ENCODE measurements at regions not wholly inside any gene's neighbourhood (a gene's known extent, or its start where the extent isn't known, plus 50 kb on each side); places are given as distances from the start of the nearest gene placed in this dataset.
"Not testable (repeated sequence)": the region's sequence is repeated elsewhere in the genome, so short reads cannot be mapped to it uniquely, and the experiment has no call there.

- no peak for DNase-seq (ENCODE audit: extremely low read depth in 1 of 2, low read depth in 1 of 2)
Measured at GRCh38 chr5:165405340-165405739, 1899.9 kb downstream of the MAT2B start.

DNA sequence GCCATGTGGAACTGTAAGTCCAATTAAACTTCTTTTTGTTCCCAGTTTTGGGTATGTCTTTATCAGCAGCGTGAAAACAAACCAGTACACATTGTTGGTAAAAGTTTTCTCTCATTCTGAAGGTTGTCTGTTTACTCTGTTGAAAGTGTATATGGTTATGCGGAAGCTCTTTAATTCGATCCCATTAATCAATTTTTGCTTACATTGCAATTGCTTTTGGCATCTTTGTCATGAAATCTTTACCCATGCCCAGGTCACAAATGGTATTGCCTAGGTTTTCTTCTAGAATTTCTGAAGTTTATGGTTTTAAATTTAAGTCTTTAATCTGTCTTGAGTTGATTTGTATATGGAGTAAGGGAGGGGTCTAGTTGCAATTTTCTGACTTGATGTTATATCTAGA, 1901.9 kb downstream of the MAT2B start:
- DNase-seq (ENCODE audit: extremely low read depth in 1 of 2, low read depth in 1 of 2): no peak

- no peak for DNase-seq (ENCODE audit: extremely low read depth in 1 of 2, low read depth in 1 of 2)
Measured at GRCh38 chr5:165410476-165410875, 1905.1 kb downstream of the MAT2B start.

GRCh38 chr5:165411532-165411931, 1906.1 kb downstream of the MAT2B start:
- not testable (repeated sequence) for DNase-seq (ENCODE audit: extremely low read depth in 1 of 2, low read depth in 1 of 2)

- no peak for DNase-seq (ENCODE audit: extremely low read depth in 1 of 2, low read depth in 1 of 2)
Measured at GRCh38 chr5:165420493-165420892, 1915.1 kb downstream of the MAT2B start.

DNA sequence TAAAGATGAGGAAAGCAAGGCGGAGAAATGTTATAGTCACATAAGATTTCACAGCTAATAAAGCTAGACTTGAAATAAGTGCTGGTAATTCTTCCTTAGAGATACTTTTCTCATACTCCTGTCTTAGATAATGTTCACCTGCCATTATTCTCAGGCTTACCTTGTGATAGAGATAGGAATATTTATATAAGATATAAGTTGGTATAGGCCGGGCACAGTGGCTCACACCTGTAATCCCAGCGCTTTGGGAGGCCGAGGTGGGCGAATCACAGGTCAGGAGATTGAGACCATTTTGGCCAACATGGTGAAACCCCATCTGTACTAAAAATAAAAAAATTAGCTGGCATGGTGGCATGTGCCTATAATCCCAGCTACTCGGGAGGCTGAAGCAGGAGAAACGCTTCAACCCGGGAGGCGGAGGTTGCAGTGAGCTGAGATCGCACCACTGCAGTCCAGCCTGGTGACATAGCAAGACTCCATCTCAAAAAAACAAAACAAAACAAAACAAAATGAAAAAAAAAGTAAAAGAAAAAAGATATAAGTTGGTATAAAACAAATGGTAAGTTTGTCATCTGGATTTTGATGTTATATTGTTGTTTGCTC, 1918.4 kb downstream of the MAT2B start:
- DNase-seq (ENCODE audit: extremely low read depth in 1 of 2, low read depth in 1 of 2): no peak

DNA sequence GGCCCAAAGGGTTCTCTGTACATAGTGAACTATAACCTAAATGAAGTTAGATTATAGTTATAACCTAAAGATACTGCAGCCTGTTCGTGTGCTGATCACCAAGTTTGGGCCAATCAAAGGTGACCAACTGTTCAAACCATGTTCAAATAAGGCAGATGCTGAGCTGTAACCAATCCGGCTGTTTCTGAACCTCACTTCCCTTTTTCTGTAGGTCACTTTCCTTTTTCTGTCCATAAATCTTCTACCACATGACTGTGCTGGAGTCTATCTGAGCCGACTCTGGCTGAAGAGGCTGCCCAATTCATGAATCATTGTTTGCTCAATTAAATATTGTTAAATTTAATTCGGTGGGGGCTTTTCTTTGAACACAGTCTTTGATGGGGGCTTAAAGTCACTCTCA, 1920.2 kb downstream of the MAT2B start:
- no peak for DNase-seq (ENCODE audit: extremely low read depth in 1 of 2, low read depth in 1 of 2)

GRCh38 chr5:165448753-165449152, 1943.3 kb downstream of the MAT2B start:
- DNase-seq (ENCODE audit: extremely low read depth in 1 of 2, low read depth in 1 of 2): no peak

DNA sequence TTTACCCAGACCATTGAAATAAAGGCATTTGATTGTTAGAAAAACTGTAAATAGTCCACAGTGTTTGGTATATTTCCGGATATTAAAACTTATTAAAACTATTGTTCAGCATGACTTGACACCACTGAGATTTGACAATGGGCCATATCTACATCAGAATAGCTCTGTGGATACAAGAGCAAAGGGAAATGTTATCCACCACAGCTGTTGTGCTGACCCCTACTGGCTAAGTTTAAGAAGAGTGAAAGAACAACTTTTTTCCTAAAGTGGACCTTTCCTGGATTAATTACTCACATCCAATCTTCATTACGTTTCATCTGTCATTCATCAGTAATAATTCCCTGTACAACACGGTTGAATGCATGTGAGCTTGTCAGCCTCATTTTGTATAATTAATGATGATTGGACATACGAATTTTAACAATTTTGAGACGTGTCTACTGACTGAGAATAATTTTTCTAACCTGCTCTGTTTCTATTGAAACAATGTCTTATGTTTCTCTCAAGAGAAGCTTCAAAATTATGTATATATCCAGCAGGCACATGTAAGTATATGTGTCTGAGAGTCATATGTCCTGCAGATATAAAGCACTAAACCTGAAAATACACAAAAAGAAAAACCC, 1952.6 kb downstream of the MAT2B start:
- DNase-seq (ENCODE audit: extremely low read depth in 1 of 2, low read depth in 1 of 2): no peak

DNA sequence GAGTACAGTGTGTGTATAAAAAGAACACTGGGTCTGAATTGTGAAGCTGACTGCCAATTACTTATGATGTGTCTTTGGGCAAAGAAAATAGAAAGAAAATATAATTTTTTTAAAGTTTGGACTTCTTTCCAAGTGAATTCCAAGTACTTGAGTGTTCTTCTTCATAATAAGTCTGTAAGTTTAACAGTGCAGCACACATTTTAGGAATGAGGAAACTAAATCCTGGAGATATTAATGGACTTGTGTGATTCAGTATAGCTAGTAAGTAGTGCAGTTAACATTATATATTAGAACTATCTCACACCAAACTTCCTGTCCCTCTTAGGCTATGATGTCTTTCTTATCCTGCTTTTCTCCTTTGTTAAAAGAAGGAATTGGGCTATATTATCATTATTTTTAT, 1953.8 kb downstream of the MAT2B start:
- DNase-seq (ENCODE audit: extremely low read depth in 1 of 2, low read depth in 1 of 2): no peak

DNA sequence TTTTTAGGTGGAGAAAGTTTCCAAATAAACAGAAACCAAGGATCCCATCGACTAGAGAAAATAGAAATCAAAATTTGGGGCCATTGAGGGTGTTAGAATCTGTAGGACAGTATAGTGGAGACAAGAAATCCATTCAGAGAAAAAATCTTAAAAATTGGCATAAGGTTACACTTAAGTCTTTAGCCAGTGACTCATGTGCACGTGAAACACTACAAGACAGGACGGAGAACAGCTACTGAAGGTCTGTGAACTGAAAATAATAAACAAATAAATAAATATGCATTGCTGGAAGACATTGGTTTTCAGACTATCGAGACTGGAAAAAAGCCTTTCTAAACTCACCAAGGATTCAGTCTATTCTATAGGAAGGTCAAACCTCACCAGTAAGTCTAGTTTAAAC, 1955.5 kb downstream of the MAT2B start:
- no peak for DNase-seq (ENCODE audit: extremely low read depth in 1 of 2, low read depth in 1 of 2)

DNA sequence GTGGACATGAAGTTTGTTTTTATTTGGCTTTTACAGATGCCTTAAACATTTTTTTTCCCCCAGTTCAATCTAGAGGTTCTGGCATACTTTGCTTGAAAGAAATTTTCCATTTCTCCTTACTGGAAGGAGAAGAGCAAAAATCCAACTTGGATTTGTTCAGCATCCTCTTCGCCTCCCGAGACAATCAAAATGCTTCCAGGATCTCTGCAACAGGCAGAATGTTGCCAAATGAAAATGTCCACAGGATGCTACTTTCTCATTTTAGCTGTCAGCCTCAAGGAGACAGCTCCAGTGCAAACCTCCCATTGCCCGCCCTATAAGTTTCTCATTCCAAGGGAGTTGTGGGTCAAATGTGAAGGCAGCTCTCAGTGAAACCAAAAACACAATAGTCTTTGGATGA, 1972.1 kb downstream of the MAT2B start:
- DNase-seq (ENCODE audit: extremely low read depth in 1 of 2, low read depth in 1 of 2): no peak

GRCh38 chr5:165495829-165496380, 1990.5 kb downstream of the MAT2B start:
- no peak for DNase-seq (ENCODE audit: extremely low read depth in 1 of 2, low read depth in 1 of 2)

DNA sequence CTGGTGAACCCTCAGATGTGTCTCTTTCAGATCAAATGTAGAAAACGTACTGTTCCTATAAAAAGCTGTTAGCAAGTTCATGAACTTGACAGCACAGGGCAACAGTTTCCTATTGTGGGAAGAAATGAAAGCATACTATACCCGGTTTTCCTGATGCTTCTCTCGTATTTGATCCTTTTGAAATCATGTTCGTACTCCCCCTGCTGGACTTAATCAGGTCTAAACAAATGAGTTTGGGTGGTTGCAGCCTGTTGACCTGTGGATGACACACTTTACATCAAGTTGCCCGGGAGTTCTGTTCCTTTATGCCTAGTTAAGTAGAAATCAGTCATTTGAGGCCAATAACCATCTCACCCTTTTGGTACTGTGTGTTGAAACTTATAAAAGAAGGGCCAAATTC, 1992.3 kb downstream of the MAT2B start:
- DNase-seq (ENCODE audit: extremely low read depth in 1 of 2, low read depth in 1 of 2): no peak

DNA sequence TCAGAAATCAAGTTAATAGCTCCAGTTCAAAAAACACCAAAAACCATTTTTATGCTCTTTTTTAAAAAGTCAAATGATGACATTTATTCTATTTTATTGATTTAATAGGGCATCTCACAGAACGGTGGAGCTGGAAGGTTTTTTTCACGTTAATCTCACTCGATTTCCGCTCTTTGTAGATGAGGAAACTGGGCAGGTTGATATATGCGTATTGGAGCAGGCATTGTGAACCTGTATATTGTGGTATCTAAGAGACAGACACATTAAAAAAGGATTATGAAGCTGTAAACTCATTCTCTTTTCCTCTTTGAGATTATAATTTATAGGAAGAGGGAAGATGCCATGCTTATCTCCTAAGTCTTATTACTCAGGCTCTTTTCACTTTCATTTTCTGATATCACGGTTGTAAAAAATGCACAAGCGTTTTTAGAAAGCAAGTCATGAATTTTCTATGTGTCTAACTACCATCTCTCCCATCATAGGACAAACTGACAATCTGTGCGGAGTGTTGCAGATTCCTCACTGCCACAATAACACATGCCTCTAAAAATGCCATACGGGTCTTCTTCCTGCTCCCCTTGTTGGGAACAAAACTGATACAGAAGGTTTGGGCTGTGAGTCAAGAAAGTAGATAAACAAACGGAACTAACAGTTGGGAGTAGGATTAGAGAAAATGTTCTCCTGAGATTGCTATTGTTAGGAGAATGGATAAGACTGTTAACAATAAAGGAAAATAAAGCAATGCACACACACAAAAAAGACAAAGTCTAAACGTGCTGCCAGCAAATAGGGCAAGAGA, 1997.7 kb downstream of the MAT2B start:
- no peak for DNase-seq (ENCODE audit: extremely low read depth in 1 of 2, low read depth in 1 of 2)

GRCh38 chr5:165504674-165505073, 1999.3 kb downstream of the MAT2B start:
- no peak for DNase-seq (ENCODE audit: extremely low read depth in 1 of 2, low read depth in 1 of 2)

DNA sequence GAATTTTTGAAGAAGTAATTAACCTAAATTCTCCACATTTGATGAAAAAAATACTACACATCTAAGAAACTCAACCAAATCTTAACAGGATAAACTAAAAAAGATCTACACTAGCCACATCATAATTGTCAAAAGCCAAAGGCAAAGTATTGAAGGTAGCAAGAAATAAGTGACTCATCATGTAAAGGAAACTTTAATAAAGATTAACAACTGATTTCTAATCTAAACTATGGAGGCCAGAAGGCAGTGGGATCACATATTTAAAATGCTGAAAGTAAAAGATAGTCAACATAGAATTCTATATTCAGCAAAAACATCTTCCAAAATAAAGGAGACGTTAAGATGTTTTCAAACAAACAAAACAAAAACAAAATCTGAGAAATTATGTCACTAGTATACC, 2002.9 kb downstream of the MAT2B start:
- no peak for DNase-seq (ENCODE audit: extremely low read depth in 1 of 2, low read depth in 1 of 2)

- no peak for DNase-seq (ENCODE audit: extremely low read depth in 1 of 2, low read depth in 1 of 2)
Measured at GRCh38 chr5:165508861-165509260, 2003.4 kb downstream of the MAT2B start.

DNA sequence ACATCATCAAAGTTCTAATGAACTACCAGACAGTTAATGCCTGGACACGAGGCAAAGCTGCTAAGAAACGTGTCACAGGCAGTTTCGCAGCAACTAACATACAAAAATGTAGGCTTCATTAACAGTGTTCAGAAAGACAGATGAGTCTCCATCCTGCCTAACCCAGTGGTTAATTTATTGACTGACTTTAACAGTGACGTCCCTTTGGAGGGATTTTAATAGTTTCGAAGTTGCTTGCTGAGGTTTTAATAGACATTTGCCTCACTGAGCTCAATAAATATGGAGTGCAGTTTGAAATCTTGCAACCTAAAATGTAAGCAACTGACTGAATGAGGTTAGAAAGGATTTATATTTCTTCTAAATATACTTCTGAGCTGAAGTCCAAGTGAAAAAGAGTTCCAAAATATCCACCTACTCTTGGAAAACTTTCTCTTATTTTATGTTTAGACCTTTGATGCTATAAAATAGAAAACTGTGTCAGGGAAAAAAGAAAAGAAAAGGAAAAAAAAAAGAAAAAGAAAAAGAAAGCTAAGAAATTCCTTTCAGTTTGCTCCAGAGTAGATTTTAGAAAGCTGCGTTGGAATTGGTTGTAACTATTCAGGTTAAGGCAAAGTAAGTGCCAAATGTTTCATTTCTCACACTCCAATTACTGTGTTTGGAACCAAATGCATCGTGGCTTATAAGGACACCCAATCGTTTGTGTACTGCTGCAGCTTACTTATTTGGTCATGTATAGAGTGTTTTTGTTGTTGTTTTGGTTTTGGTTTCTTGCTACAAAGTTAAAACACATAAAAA, 2016.6 kb downstream of the MAT2B start:
- DNase-seq (ENCODE audit: extremely low read depth in 1 of 2, low read depth in 1 of 2): no peak

- no peak for DNase-seq (ENCODE audit: extremely low read depth in 1 of 2, low read depth in 1 of 2)
Measured at GRCh38 chr5:165525271-165525670, 2019.9 kb downstream of the MAT2B start.

GRCh38 chr5:165526357-165526756, 2020.9 kb downstream of the MAT2B start:
- DNase-seq (ENCODE audit: extremely low read depth in 1 of 2, low read depth in 1 of 2): no peak
